HG03159 (cell line): ENCODE measurements at regions not wholly inside any gene's neighbourhood (a gene's known extent, or its start where the extent isn't known, plus 50 kb on each side); places are given as distances from the start of the nearest gene placed in this dataset.

Experiments
- ATAC-seq: cut with Tn5 transposase; IDR thresholded peaks from one replicate; pipeline ENCODE4 v1.9.1; 2021; ENCODE audit warnings: mild to moderate bottlenecking, moderate library complexity; ENCODE audit not compliant: unreplicated experiment

- no peak for ATAC-seq
Measured at GRCh38 chr20:40806929-40807820, 118.1 kb upstream of the MAFB start.

GRCh38 chr20:40807821-40808170 is 118.8 kb upstream of the MAFB start:
- ATAC-seq: no peak

DNA sequence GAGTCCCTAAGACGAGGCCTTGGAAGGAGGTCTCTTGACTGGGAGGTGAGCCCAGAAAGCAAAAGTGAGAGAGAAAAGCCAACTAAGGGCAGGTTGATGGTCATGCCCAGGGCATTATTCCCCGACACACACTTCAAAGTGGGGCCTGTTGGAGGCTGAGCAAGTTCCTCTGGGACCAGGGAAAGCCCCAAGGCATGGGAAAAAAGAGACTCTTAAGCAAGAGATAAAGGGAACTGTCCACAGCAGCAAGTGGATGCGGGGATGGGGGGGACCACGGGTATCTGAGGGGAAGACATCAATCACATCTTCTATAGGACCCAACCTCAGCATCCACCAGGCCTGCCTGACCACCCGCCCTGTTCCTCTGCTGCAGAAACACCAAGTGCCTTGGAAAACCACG is 119.9 kb upstream of the MAFB start:
- ATAC-seq: no peak

DNA sequence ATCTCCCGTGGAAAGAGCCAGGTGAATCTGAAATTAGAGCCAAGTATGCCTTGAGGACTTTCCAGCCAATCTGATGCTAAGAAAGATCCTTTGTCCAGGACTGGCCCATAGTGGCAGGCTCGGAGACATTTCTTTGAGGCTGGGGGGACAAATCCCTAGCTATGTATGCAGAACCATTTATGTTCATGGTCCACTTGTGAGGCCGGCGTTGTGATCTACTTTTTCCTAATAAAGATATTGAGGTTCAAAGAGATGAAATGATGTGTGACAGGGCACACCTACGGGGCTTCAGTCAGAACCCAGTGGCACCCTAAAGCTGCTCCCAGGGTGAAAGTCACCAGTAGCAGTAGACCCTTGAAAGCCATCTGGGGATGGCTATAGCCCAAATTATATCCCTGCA is 120.3 kb upstream of the MAFB start:
- ATAC-seq: no peak

DNA sequence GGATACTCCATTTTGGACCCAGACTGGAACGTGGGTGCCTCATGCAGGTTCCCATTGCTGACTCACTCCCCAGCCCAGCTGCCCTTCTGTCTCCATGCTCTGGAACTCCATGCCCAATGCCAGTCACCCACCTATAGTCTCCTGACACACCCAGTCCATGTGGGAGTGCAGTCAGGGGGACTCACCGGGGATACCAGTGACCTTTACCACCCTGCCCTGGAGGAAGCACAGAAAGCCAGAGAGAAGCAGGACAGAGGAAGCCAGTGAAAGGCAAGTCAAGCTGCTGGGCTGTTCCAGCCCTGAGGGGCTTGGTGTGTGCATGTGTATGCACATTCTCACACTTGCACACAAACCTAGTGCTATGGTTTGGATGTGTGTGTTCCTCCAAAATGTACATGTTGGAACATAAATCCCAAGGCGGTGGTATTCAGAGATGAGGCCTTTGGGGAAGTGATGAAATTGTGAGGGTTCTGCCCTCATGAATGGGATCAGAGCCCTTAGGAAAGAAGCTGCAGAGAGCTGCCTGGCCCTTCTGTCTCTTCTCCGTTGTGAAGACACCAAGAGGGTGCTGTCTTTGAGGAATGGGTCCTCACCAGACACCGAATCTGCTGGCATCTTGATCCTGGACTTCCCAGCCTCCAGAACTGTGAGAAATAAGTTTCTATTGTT is 121.4 kb upstream of the MAFB start:
- ATAC-seq: no peak

GRCh38 chr20:40811004-40811403 is 122.0 kb upstream of the MAFB start:
- ATAC-seq: no peak

- ATAC-seq: no peak
Measured at GRCh38 chr20:40811660-40812414, 122.8 kb upstream of the MAFB start.

DNA sequence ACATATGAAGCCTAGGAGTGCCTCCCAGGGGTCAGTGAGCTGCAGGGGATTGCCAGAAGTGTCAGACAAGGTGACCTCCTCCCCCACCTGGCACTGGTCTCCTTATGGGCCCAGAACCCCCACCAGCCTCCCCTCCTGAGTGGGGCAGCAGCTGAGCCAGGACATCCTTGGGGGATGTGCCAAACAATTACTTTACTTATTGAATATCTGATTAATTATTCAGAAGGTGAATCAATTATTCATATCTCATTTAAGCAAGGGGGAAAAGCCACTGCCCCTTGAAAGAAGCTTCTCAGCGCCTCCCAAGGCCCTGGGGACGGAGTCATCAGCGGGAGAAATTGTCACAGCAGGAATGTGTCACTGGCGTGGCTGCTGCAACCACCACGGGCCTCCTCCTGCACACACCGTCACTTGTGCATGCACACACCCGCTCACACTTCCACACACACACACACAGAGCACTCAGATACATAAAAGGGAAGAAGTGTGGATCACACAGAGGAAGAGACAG is 123.4 kb upstream of the MAFB start:
- no peak for ATAC-seq

DNA sequence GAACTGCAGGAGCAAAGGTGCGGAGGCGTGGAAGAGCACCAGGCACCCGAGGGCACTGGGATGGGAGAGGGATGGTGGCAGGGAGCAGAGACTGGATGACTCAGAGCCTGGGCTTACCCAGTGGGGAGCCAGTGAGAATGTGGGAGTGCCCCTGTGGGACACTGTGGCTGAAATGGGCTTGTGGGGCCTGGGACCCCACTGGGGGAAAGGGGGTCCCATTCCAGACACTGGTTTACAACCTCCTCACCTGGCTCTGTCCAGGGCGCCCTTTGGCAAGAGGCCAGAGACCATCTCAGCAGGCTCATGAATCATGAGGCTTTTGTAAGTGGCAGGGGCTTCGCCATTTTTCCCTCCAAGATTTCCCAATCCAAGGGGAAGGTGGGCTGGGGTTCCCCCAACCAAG is 124.0 kb upstream of the MAFB start:
- ATAC-seq: no peak

- ATAC-seq: no peak
Measured at GRCh38 chr20:40813708-40814630, 124.9 kb upstream of the MAFB start.

- ATAC-seq: no peak
Measured at GRCh38 chr20:40814631-40814960, 125.6 kb upstream of the MAFB start.

DNA sequence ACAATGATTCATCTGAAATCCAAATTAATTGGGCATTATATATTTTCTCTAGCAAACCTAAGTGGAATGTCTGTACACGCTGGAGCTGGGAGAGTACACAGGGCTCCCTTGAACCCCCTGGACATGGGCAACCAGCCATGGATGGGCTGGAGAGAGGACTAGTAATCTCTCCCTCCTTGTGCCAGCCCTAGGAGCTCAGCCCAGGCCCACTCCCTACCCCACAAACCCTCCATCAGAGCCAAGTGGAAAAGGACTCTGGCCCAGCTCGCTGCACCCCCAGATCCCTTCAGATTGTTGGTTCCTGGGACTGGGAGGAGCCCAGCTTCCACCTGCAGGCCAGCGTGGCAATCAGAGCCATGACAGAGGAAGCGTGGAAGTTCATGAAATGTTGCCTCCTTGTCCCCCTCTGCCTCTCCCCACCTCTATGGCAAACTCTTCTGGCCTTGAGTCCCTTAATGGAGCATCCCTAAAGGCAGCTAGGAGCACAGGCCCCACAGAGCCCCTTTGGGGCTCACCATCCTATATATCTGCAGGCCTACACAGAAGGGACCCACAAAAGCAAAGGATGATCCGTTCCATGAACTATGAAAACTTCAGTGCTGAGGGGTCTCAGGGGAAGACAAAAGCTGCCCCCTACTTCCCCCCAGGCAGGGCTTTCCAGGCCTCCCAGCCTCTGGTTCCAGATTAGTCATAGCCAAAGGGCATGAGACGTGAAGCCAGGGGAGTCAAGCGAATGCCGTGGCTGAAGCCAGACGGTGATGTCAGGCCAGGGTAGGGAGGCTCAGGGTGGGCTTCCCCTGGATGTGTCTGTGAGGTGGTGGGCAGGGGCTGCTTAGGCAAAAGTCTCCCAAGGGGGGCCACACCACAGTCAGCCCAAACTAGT is 126.4 kb upstream of the MAFB start:
- ATAC-seq: no peak

DNA sequence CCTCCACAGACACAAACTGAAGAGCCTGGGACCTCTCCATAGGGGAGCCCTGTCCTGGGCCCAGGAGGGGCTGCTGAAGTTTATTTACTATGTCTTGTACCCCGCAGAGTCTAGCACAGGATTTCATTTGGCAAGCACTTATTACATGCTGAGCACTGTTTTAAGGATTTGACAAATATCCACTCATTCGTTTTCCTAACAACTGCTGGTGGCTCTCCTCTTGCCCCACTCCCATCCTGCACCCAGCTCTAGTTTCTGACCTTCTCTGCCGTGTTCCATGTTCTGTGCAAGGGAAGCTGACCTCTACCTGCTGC is 127.0 kb upstream of the MAFB start:
- no peak for ATAC-seq

GRCh38 chr20:40821429-40821828 is 132.4 kb upstream of the MAFB start:
- no peak for ATAC-seq

GRCh38 chr20:40826699-40827098 is 137.7 kb upstream of the MAFB start:
- no peak for ATAC-seq

DNA sequence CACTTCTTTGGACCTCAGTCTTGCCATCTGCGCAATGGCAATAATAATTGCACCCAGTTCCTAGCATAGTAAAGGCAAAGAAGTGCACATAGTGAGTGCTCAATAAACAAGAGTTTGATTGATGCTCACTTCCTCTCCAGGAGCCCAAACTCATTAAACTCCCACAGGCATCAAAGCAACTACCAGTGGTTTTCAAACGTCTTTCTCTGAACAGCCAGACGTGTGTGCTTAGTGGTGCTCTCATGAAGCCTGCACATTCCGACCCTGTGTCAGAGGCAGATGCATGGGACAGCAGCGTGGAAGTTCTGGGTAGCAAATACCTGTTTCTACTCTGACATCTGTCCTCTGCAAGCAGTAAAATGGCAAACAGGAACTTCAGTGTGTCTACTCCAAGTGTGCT is 146.3 kb upstream of the MAFB start:
- ATAC-seq: no peak

- ATAC-seq: no peak
Measured at GRCh38 chr20:40838509-40838908, 149.5 kb upstream of the MAFB start.

GRCh38 chr20:40843251-40843650 is 154.2 kb upstream of the MAFB start:
- no peak for ATAC-seq

GRCh38 chr20:40844332-40844731 is 155.3 kb upstream of the MAFB start:
- ATAC-seq: no peak

GRCh38 chr20:40848096-40848495 is 159.1 kb upstream of the MAFB start:
- no peak for ATAC-seq
